Neural cell (in vitro differentiated cells): ENCODE measurements at regions not wholly inside any gene's neighbourhood (a gene's known extent, or its start where the extent isn't known, plus 50 kb on each side); places are given as distances from the start of the nearest gene placed in this dataset.

Experiments
- H2AFZ ChIP-seq: fragments of 200-600, 300-800 bp; sonication (generic), shearing (Covaris generic); 2 replicates; pipeline ENCODE4 v1.6.0; 2014; ENCODE audit warnings: low read depth, mild to moderate bottlenecking, antibody characterized with exemption, low read length, moderate library complexity
- H3F3A ChIP-seq: fragments of 200-600 bp; shearing (Covaris generic); 2 replicates; pipeline ENCODE4 v1.6.1; 2016; ENCODE audit warnings: mild to moderate bottlenecking, moderate library complexity, mixed read lengths, antibody characterized with exemption, low read length; ENCODE audit not compliant: insufficient read depth, poor library complexity, severe bottlenecking
- H3K27ac ChIP-seq: fragments of 200-600, 300-800 bp; sonication (generic), shearing (Covaris generic); 2 replicates; pipeline ENCODE4 v1.5.1; 2014; ENCODE audit warnings: mild to moderate bottlenecking, low read length, moderate library complexity
- H3K27me3 ChIP-seq: fragments of 300-800, 200-600 bp; sonication (generic), shearing (Covaris generic); 2 replicates; pipeline ENCODE4 v1.6.0; 2014; ENCODE audit warnings: mild to moderate bottlenecking, low read depth, low read length, moderate library complexity; ENCODE audit not compliant: insufficient read depth
- H3K36me3 ChIP-seq: fragments of 300-800, 200-600 bp; sonication (generic), shearing (Covaris generic); 2 replicates; pipeline ENCODE4 v1.5.1; 2014; ENCODE audit warnings: mild to moderate bottlenecking, antibody characterized with exemption, low read length, moderate library complexity; ENCODE audit not compliant: insufficient read depth
- H3K4me2 ChIP-seq: fragments of 300-800, 200-600 bp; sonication (generic), shearing (Covaris generic); 2 replicates; pipeline ENCODE4 v1.6.0; 2014; ENCODE audit warnings: mild to moderate bottlenecking, low read length
- H3K4me3 ChIP-seq: fragments of 300-800, 200-600 bp; sonication (generic), shearing (Covaris generic); 2 replicates; pipeline ENCODE4 v1.5.1; 2014; ENCODE audit warnings: mild to moderate bottlenecking, low read length, moderate library complexity
- H3K79me2 ChIP-seq: fragments of 200-600 bp; shearing (Covaris generic); replicated peaks from 2 replicates; pipeline ENCODE4 v1.6.0; 2014; ENCODE audit warnings: mild to moderate bottlenecking, low read length, moderate library complexity; ENCODE audit not compliant: insufficient read depth
- H3K9ac ChIP-seq: fragments of 300-800, 200-600 bp; sonication (generic), shearing (Covaris generic); 2 replicates; pipeline ENCODE4 v1.6.1; 2016; ENCODE audit warnings: mild to moderate bottlenecking, low read length, mixed read lengths
- H3K9me2 ChIP-seq: fragments of 200-600 bp; shearing (Covaris generic); 2 replicates; pipeline ENCODE4 v1.6.1; 2016; ENCODE audit warnings: mild to moderate bottlenecking, low read length, mixed read lengths; ENCODE audit not compliant: insufficient read depth
- H3K9me3 ChIP-seq: fragments of 200-600, 300-800 bp; sonication (generic), shearing (Covaris generic); 2 replicates; pipeline ENCODE4 v1.6.1; 2016; ENCODE audit warnings: mild to moderate bottlenecking, mixed run types, low read length, moderate library complexity, mixed read lengths
- H4K20me1 ChIP-seq: fragments of 200-600 bp; shearing (Covaris generic); 2 replicates; pipeline ENCODE4 v1.6.1; 2016; ENCODE audit warnings: mild to moderate bottlenecking, mixed run types; ENCODE audit not compliant: insufficient read depth
- EP300 ChIP-seq: fragments of 450-650 bp; conservative IDR thresholded peaks from 2 replicates; pipeline ENCODE4 v1.6.1; 2014; ENCODE audit warnings: antibody characterized with exemption, mild to moderate bottlenecking, moderate library complexity; ENCODE audit not compliant: poor library complexity, severe bottlenecking
- EZH2 ChIP-seq: fragments of 200-600, 300-800 bp; shearing (Covaris generic), sonication (generic); IDR thresholded peaks from 2 replicates; pipeline ENCODE4 v1.6.1; 2014; ENCODE audit warnings: antibody characterized with exemption, low read length, borderline replicate concordance, mild to moderate bottlenecking; ENCODE audit not compliant: insufficient read depth, poor library complexity, severe bottlenecking
- MXI1 ChIP-seq: fragments of 450-650 bp; conservative IDR thresholded peaks from 2 replicates; pipeline ENCODE4 v1.6.1; 2014; ENCODE audit warnings: antibody characterized with exemption, mild to moderate bottlenecking; ENCODE audit not compliant: poor library complexity, severe bottlenecking
- POLR2AphosphoS5 ChIP-seq: IDR thresholded peaks from 2 replicates; pipeline ENCODE4 v1.6.1; 2012
- RAD21 ChIP-seq: fragments of 450-650 bp; conservative IDR thresholded peaks from 2 replicates; pipeline ENCODE4 v1.6.1; 2014; ENCODE audit warnings: antibody characterized with exemption, mild to moderate bottlenecking, moderate library complexity
- SMC3 ChIP-seq: fragments of 450-650 bp; conservative IDR thresholded peaks from 2 replicates; pipeline ENCODE4 v1.6.1; 2014; ENCODE audit warnings: antibody characterized with exemption, mild to moderate bottlenecking, moderate library complexity; ENCODE audit not compliant: poor library complexity
- TAF1 ChIP-seq: IDR thresholded peaks from 2 replicates; pipeline ENCODE4 v1.6.1; 2012; ENCODE audit warnings: low read depth
- TF ChIP-seq, protein P1 (sequence below): fragments of 450-650 bp; IDR thresholded peaks from 2 replicates; pipeline ENCODE4 v1.5.1; 2014; ENCODE audit warnings: antibody characterized with exemption, mild to moderate bottlenecking, moderate library complexity; ENCODE audit not compliant: poor library complexity, severe bottlenecking
- TF ChIP-seq, protein P2 (sequence below): IDR thresholded peaks from 2 replicates; pipeline ENCODE4 v1.6.1; 2012; ENCODE audit warnings: borderline replicate concordance

GRCh38 chrX:124211312-124211942, 121.0 kb upstream of the TEX13D start:
- no peaks in the 10 kb centered on the region for H3K9me3 ChIP-seq
- H3K27ac ChIP-seq: no peak overlapping the region
- no peak for TF ChIP-seq POLR2AphosphoS5
- TF ChIP-seq, protein P1, sequence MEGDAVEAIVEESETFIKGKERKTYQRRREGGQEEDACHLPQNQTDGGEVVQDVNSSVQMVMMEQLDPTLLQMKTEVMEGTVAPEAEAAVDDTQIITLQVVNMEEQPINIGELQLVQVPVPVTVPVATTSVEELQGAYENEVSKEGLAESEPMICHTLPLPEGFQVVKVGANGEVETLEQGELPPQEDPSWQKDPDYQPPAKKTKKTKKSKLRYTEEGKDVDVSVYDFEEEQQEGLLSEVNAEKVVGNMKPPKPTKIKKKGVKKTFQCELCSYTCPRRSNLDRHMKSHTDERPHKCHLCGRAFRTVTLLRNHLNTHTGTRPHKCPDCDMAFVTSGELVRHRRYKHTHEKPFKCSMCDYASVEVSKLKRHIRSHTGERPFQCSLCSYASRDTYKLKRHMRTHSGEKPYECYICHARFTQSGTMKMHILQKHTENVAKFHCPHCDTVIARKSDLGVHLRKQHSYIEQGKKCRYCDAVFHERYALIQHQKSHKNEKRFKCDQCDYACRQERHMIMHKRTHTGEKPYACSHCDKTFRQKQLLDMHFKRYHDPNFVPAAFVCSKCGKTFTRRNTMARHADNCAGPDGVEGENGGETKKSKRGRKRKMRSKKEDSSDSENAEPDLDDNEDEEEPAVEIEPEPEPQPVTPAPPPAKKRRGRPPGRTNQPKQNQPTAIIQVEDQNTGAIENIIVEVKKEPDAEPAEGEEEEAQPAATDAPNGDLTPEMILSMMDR: peak; percentile 38
- TF ChIP-seq, protein P2, sequence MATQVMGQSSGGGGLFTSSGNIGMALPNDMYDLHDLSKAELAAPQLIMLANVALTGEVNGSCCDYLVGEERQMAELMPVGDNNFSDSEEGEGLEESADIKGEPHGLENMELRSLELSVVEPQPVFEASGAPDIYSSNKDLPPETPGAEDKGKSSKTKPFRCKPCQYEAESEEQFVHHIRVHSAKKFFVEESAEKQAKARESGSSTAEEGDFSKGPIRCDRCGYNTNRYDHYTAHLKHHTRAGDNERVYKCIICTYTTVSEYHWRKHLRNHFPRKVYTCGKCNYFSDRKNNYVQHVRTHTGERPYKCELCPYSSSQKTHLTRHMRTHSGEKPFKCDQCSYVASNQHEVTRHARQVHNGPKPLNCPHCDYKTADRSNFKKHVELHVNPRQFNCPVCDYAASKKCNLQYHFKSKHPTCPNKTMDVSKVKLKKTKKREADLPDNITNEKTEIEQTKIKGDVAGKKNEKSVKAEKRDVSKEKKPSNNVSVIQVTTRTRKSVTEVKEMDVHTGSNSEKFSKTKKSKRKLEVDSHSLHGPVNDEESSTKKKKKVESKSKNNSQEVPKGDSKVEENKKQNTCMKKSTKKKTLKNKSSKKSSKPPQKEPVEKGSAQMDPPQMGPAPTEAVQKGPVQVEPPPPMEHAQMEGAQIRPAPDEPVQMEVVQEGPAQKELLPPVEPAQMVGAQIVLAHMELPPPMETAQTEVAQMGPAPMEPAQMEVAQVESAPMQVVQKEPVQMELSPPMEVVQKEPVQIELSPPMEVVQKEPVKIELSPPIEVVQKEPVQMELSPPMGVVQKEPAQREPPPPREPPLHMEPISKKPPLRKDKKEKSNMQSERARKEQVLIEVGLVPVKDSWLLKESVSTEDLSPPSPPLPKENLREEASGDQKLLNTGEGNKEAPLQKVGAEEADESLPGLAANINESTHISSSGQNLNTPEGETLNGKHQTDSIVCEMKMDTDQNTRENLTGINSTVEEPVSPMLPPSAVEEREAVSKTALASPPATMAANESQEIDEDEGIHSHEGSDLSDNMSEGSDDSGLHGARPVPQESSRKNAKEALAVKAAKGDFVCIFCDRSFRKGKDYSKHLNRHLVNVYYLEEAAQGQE: no peak
- TF ChIP-seq SMC3: peak; percentile 25
- no peaks in the 10 kb centered on the region for H3F3A ChIP-seq
- H3K4me2 ChIP-seq: no peak overlapping the region
- no peak overlapping the region for H2AFZ ChIP-seq
- H3K36me3 ChIP-seq: no peaks in the 10 kb centered on the region
- no peaks in the 10 kb centered on the region for H3K9me2 ChIP-seq
- H3K79me2 ChIP-seq: no peaks in the 10 kb centered on the region
- H4K20me1 ChIP-seq: no peaks in the 10 kb centered on the region
- H3K27me3 ChIP-seq: no peaks in the 10 kb centered on the region
- H3K4me3 ChIP-seq: no peak overlapping the region
- H3K9ac ChIP-seq: no peak overlapping the region

GRCh38 chrX:124212622-124213021, 119.8 kb upstream of the TEX13D start:
- Histone ChIP-seq H3K4me3 (no peak overlapping the region), H3K9me3 (no peaks in the 10 kb centered on the region), H3K79me2 (no peaks in the 10 kb centered on the region), H3F3A (no peaks in the 10 kb centered on the region), H3K9ac (no peak overlapping the region), H3K36me3 (no peaks in the 10 kb centered on the region), H4K20me1 (no peaks in the 10 kb centered on the region), H3K9me2 (no peaks in the 10 kb centered on the region), H2AFZ (no peak overlapping the region), H3K4me2 (no peak overlapping the region), H3K27ac (no peak overlapping the region), H3K27me3 (no peaks in the 10 kb centered on the region)
- TF ChIP-seq RAD21 (no peak), POLR2AphosphoS5 (no peak), MXI1 (no peak), SMC3 (no peak), EZH2 (no peak), TAF1 (no peak), EP300 (no peak)
- TF ChIP-seq, protein P1: no peak
- TF ChIP-seq, protein P2: no peak
